Stimulated activated CD8-positive, alpha-beta memory T cell treated with anti-CD3 and anti-CD28 coated beads, Interleukin-12 subunit alpha, Interleukin-12 subunit beta, amount 100 ng/mL, for 1 hour (primary cell): ENCODE measurements at regions not wholly inside any gene's neighbourhood (a gene's known extent, or its start where the extent isn't known, plus 50 kb on each side); places are given as distances from the start of the nearest gene placed in this dataset.
A peak's percentile ranks its signal among the peaks of the same experiment; 100 is the strongest.
"Not testable (repeated sequence)": the region's sequence is repeated elsewhere in the genome, so short reads cannot be mapped to it uniquely, and the experiment has no call there.

ENCODE experiments used
- DNase-seq: peaks from one replicate; pipeline ENCODE4 v3.0.0-alpha.2; 2020; ENCODE audit warnings: low read depth

DNA sequence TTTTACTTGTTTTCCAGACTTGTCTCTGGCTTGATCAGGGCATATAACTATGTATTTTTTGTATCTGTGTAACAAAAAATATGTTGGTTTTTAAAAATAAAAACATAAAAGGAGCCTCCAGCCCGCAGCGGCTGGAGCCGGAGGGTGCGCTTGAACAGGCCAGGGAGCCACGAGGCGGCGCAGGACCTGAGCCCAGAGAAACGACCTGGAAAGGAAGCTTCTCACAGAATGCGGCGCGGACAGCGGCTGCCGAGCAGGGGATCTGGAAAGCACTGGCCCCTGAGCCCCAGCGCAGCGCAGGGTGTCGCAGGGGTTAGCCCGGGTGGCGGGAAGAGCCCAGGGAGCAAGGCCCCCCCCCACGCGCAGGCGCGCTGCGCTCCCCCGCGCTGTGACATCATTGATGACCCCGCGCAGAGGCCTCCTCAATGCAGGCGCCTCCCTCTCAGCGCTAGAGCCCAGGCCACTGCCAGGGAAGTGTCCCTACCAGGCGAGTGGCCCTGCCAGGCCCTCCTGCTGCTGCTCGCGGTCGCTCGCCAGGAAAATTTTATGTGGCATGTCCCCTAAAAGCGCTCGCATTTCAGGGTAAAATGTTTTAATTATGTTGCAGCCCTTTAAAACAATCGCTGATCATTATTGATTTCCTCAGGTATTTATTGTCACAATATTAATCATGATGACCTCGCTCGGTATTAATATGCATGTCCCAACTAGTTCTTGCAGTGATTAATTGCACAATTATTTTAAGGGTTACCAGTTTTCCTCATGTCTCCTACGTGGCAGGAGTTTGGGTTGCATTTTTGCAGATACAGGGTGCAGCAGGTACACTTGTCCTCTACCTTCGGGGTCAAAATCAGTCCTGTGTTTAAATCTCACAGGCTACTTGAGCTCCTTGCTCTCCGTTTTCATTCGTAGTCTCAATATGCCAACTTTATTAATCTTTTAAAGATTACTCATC, 134.2 kb downstream of the USP22 start:
- DNase-seq = peak; percentile 55

- no peak for DNase-seq
Observed at GRCh38 chr17:20914658-20915057, 128.2 kb downstream of the USP22 start.

- no peak for DNase-seq
Observed at GRCh38 chr17:20916383-20916782, 126.4 kb downstream of the USP22 start.

DNA sequence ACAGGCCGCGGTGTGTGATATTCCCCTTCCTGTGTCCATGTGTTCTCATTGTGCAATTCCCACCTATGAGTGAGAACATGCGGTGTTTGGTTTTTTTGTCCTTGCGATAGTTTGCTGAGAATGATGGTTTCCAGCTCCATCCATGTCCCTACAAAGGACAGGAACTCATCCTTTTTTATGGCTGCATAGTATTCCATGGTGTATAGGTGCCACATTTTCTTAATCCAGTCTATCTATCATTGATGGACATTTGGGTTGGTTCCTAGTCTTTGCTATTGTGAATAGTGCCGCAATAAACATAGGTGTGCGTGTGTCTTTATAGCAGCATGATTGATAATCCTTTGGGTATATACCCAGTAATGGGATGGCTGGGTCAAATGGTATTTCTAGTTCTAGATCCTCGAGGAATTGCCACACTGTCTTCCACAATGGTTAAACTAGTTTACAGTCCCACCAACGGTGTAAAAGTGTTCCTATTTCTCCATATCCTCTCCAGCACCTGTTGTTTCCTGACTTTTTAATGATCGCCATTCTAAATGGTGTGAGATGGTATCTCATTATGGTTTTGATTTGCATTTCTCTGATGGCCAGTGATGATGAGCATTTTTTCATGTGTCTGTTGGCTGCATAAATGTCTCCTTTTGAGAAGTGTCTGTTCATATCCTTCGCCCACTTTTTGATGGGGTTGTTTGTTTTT, 125.1 kb downstream of the USP22 start:
- DNase-seq = not testable (repeated sequence)

DNA sequence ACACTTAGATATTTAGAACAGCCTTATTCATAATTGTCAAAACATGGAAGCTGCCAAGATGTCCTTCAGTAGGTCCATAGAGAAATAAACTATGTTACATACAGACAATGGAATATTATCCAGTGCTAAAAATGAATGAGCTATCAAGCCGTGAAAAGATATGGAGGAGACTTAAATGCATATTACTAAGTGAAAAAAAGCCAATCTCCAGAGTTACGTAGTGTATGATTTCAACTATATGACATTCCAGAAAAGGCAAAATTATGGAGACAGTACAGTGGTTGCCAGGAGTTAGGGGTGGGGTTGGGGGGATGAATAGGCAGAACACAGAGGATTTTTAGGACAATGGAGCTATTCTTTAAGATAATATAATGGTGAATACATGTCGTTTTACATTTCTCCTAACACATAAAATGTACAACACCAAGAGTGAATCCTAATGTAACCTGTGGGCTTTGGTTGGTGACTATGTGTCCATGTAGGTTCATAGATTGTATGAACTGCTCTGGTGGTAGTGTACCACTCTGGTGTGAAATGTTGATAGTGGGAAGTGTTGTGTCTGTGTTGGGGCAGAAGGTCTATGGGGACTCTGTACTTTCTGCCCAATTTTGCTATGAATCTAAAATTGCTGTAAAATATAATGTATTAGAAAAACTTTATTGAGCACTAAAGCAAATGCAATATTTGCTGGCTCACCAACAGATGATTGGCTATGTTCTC, 122.6 kb downstream of the USP22 start:
- DNase-seq = no peak

GRCh38 chr17:20920815-20921199, 122.0 kb downstream of the USP22 start:
- no peak for DNase-seq

- DNase-seq = no peak
Observed at GRCh38 chr17:20922128-20922670, 120.6 kb downstream of the USP22 start.

- DNase-seq = no peak
Observed at GRCh38 chr17:20924306-20924705, 118.5 kb downstream of the USP22 start.

- DNase-seq = no peak
Observed at GRCh38 chr17:20925091-20925490, 117.7 kb downstream of the USP22 start.

GRCh38 chr17:20925954-20926353, 116.9 kb downstream of the USP22 start:
- DNase-seq = no peak

DNA sequence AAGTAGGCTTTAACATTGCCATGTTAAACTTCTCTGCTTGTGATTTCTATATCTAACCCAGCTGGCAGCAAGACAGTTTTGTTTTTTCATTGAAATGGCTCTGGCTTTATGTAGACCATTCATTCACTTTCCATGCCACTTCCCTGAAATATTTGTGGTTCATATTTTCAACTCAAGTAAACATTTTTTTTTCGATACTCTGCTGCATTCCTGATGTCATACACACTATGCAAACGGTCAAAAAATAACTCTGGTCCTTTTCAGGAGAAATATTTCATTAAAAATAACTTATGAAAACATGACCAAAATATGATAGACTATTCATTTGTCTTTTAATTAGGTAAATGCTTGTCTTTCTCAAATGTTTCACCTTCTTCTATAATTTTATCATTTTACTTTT, 116.3 kb downstream of the USP22 start:
- DNase-seq = no peak

DNA sequence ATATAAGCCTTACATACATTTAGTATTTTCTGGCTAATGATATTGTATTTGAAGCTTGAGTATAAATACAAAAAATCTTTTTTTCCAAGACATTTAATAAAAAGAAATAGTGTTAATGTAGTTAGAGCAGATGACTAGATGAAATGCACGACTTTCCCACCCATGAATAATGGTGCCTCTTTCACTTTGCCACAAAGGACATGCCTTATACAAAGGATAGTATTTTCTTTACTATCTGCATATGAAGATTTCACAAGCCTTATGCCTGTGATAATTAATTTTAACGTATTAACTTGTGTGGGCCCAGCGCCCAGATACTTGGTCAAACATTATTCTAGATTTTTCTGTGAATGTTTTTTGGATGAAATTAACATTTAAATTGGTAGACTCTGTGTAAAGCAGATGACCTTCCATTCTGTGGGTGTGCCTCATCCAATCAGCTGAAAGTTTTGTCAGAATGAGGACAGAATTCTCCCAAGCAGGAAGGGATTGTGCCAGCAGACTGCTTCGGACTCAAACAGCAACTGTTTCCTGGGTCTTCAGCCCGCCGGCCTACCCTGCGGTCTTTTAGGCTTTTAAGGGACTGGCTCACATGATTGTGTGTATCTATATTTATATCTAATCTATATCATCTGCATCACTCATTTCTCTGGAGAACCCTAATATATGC, 115.4 kb downstream of the USP22 start:
- no peak for DNase-seq

- no peak for DNase-seq
Observed at GRCh38 chr17:20929334-20929733, 113.5 kb downstream of the USP22 start.

DNA sequence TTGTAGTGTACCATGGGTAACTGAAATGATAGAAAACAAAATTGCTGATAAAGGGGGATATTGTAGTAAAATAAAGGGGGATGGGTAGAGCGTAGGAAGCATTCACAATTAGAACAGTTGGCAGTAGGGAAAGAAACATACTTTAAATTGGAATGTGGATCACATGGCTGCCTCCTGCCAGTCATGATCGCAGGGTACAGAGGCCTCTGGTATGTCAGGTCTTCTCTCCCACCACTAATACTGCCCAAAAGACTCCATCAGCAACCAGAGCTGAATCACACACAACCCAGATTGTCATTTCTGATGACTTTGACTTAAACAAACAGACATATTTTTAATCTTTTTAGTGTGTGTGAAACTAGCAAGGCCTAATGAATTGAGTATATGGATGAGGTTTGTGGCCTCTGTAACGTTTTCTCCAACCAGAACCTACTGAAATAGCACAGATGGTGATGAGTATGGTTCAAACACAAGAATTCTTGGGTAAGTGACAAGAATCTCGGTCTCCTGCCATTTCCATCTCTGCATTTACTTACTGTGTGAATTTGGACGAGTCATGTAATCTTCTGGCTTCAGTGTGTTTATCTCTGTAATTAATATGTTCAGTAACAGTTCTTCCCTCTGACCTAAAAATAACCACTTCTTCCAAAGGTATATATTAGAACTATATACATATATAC, 112.6 kb downstream of the USP22 start:
- DNase-seq = no peak

GRCh38 chr17:20933040-20933439, 109.8 kb downstream of the USP22 start:
- DNase-seq = not testable (repeated sequence)

DNA sequence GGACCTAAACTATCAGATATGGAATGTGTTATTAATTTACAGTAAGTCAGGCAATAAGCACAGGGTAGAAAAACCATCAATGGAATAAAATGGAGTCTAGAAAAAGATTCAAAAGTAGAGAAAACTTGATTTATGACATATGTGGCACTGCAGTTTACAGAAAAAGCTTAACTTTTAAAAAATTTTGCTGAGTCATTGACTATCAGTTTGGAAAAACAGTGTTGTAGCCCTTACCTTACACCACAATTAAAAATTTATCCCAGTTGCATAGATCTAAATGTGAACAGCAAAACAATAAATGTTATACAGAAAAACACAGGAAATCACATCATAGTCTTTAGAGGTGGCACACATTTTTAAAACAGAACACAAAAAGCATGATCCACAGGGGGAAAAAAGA, 108.5 kb downstream of the USP22 start:
- no peak for DNase-seq

- DNase-seq = no peak
Observed at GRCh38 chr17:20935740-20936139, 107.1 kb downstream of the USP22 start.

DNA sequence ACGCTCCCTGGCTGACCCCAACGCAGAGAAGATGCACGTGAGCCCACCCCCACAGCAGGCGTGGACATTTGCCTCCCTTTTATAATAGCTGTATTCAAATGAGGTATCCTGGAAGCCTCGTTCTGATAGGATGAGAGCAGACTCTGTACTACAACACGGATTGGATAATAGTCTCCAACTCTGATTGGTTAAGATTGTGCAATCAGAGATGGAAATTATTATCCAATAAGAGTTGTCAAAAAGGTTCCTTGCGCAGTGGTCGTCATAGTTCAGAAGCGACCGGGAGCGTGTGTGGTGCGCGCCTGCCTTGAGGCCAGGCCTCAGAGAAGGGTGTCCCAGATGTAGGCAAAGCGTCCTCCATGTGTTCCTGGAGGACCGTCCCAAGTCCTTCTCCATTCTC, 104.6 kb downstream of the USP22 start:
- no peak for DNase-seq

- no peak for DNase-seq
Observed at GRCh38 chr17:20938988-20939615, 103.7 kb downstream of the USP22 start.

- DNase-seq = no peak
Observed at GRCh38 chr17:20941872-20942271, 100.9 kb downstream of the USP22 start.
